Progenitor cell of endocrine pancreas (in vitro differentiated cells): ENCODE measurements at regions not wholly inside any gene's neighbourhood (a gene's known extent, or its start where the extent isn't known, plus 50 kb on each side); places are given as distances from the start of the nearest gene placed in this dataset.

ENCODE experiments used
- DNase-seq: peaks from one replicate; pipeline ENCODE4 v3.0.0; 2021; ENCODE audit warnings: low spot score; ENCODE audit not compliant: unreplicated experiment
- H3K27ac Mint-ChIP-seq: 2 replicates; pipeline ENCODE4 v1.8.0; 2021; ENCODE audit warnings: mild to moderate bottlenecking, moderate library complexity, mixed read lengths
- H3K27me3 Mint-ChIP-seq: 2 replicates; pipeline ENCODE4 v1.8.0; 2021; ENCODE audit warnings: mixed read lengths
- H3K36me3 Mint-ChIP-seq: 2 replicates; pipeline ENCODE4 v1.8.0; 2022; ENCODE audit warnings: mixed read lengths; ENCODE audit not compliant: insufficient read depth
- H3K4me1 Mint-ChIP-seq: 2 replicates; pipeline ENCODE4 v1.8.0; 2021; ENCODE audit warnings: low read depth, mixed read lengths
- H3K4me3 Mint-ChIP-seq: 2 replicates; pipeline ENCODE4 v1.8.0; 2021; ENCODE audit warnings: low read depth, mild to moderate bottlenecking, moderate library complexity, mixed read lengths
- H3K9me3 Mint-ChIP-seq: 2 replicates; pipeline ENCODE4 v1.8.0; 2021; ENCODE audit warnings: low read depth, mixed read lengths
- TF ChIP-seq, protein P1 (sequence below): fragments of 200-600 bp; sonication (generic); IDR thresholded peaks from one replicate; pipeline ENCODE4 v1.5.0; 2021; ENCODE audit warnings: antibody characterized with exemption, mild to moderate bottlenecking; ENCODE audit not compliant: unreplicated experiment

DNA sequence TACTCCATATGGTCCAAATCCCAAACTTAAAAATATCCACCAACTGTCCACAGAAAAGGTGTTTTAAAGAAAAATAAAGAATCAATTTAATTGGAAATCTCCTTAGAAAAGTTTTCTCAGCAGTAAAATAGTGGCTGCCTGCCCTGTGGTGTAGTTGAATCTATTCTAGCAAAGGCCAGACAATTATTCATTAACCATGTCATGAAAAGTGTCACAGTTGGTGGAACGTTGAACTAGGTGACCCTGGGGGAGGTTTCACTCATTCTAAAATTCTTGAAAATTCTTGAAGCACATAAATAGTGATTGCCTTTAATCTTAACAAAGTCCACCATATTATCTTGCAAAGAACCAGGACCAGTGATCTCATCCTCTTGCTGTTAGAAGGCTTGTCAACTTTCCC is 78.4 kb upstream of the GZMB start:
- Mint-ChIP-seq H3K4me3 (no peak overlapping the region), H3K9me3 (no peaks in the 10 kb centered on the region), H3K27ac (no peak overlapping the region), H3K36me3 (no peaks in the 10 kb centered on the region), H3K27me3 (peaks cover 28% of the 10 kb centered on the region), H3K4me1 (peaks cover 7% of the 10 kb centered on the region)
- TF ChIP-seq, protein P1, sequence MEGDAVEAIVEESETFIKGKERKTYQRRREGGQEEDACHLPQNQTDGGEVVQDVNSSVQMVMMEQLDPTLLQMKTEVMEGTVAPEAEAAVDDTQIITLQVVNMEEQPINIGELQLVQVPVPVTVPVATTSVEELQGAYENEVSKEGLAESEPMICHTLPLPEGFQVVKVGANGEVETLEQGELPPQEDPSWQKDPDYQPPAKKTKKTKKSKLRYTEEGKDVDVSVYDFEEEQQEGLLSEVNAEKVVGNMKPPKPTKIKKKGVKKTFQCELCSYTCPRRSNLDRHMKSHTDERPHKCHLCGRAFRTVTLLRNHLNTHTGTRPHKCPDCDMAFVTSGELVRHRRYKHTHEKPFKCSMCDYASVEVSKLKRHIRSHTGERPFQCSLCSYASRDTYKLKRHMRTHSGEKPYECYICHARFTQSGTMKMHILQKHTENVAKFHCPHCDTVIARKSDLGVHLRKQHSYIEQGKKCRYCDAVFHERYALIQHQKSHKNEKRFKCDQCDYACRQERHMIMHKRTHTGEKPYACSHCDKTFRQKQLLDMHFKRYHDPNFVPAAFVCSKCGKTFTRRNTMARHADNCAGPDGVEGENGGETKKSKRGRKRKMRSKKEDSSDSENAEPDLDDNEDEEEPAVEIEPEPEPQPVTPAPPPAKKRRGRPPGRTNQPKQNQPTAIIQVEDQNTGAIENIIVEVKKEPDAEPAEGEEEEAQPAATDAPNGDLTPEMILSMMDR: no peak
- no peak for DNase-seq

- H3K4me3 Mint-ChIP-seq: no peak overlapping the region
- H3K27ac Mint-ChIP-seq: no peak overlapping the region
- peaks cover 26% of the 10 kb centered on the region for H3K27me3 Mint-ChIP-seq
- H3K36me3 Mint-ChIP-seq: no peaks in the 10 kb centered on the region
- peaks cover 7% of the 10 kb centered on the region for H3K4me1 Mint-ChIP-seq
- DNase-seq: peak; percentile 33
- H3K9me3 Mint-ChIP-seq: no peaks in the 10 kb centered on the region
- TF ChIP-seq, protein P1: peak; percentile 88
Observed at GRCh38 chr14:24710403-24711112, 76.6 kb upstream of the GZMB start.

- no peak for DNase-seq
- TF ChIP-seq, protein P1: no peak
- peaks cover 7% of the 10 kb centered on the region for H3K4me1 Mint-ChIP-seq
- no peaks in the 10 kb centered on the region for H3K9me3 Mint-ChIP-seq
- H3K4me3 Mint-ChIP-seq: no peak overlapping the region
- H3K36me3 Mint-ChIP-seq: no peaks in the 10 kb centered on the region
- H3K27me3 Mint-ChIP-seq: peaks cover 16% of the 10 kb centered on the region
- H3K27ac Mint-ChIP-seq: no peak overlapping the region
Observed at GRCh38 chr14:24708684-24709083, 74.7 kb upstream of the GZMB start.

- H3K9me3 Mint-ChIP-seq: no peaks in the 10 kb centered on the region
- no peak overlapping the region for H3K4me3 Mint-ChIP-seq
- H3K4me1 Mint-ChIP-seq: no peaks in the 10 kb centered on the region
- no peak overlapping the region for H3K27ac Mint-ChIP-seq
- TF ChIP-seq, protein P1: no peak
- peaks cover 8% of the 10 kb centered on the region for H3K27me3 Mint-ChIP-seq
- no peak for DNase-seq
- H3K36me3 Mint-ChIP-seq: no peaks in the 10 kb centered on the region
Observed at GRCh38 chr14:24706351-24706750, 72.4 kb upstream of the GZMB start.

DNA sequence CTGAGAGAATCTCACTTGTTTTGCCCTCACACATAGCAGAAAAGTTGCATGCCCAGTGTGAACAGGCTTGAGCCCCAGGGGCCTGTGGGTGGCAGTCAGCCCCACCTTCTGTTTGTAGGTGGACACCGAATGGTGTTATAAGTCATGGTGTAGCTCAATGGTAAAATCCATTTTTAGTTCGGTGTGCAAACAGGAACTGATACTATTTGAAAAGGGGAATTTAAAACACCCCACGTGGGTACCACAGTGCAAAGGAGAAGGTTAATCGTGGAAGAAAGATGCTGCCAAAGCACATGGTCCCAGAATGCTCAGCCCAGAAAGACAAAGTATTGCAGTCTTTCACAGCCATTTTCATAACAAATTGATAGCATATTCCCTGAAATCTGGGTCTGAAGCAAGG is 71.8 kb upstream of the GZMB start:
- H3K9me3 Mint-ChIP-seq: no peaks in the 10 kb centered on the region
- H3K27ac Mint-ChIP-seq: no peak overlapping the region
- H3K27me3 Mint-ChIP-seq: peaks cover 8% of the 10 kb centered on the region
- H3K4me3 Mint-ChIP-seq: no peak overlapping the region
- TF ChIP-seq, protein P1: no peak
- no peaks in the 10 kb centered on the region for H3K4me1 Mint-ChIP-seq
- no peaks in the 10 kb centered on the region for H3K36me3 Mint-ChIP-seq
- DNase-seq: no peak
